Stimulated activated CD4-positive, alpha-beta T cell treated with anti-CD3 and anti-CD28 coated beads, Interleukin-2, amount 100 ng/mL, for 4 hours (primary cell): ENCODE measurements at regions not wholly inside any gene's neighbourhood (a gene's known extent, or its start where the extent isn't known, plus 50 kb on each side); places are given as distances from the start of the nearest gene placed in this dataset.

Experiments
- DNase-seq: peaks from one replicate; pipeline ENCODE4 v3.0.0-alpha.2; 2020; ENCODE audit warnings: low read depth

DNA sequence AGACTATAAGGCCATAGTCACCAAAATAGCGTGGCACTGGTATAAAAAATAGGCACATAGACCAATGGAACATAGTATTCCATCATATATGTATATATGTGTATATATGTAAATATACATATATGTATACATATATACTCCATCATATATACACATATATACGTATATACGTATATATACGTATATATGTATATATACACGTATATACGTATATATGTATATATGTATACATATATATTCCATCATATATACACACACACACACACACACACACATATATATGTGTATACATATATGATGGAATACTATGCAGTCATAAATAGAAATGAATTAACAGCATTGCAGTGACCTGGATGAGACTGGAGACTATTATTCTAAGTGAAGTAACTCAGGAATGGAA lies 204.6 kb downstream of the LTN1 start:
- DNase-seq, result no peak

DNA sequence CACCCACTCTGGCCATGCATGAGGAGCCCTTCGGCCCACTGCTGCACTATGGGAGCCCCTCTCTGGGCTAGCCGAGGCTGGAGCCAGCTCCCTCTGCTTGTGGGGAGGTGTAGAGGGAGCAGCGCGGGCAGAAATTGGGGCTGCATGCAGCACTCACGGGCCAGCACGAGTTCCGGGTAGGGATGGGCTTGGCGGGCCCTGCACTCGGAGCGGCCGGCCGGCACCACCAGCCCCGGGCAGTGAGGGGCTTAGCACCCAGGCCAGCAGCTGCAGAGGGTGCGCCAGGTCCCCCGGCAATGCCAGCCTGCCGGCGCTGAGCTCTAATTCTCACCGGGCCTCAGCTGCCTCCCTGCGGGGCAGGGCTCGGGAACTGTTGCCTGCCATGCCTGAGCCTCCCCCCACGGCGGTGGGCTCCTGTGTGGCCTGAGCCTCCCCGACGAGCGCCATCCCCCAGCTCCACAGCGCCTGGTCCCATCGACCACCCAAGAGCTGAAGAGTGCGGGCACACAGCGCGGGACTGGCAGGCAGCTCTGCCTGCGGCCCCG lies 209.0 kb downstream of the LTN1 start:
- no peak for DNase-seq

- DNase-seq, result no peak
These were observed 210.9 kb downstream of the LTN1 start for GRCh38 chr21:28781602-28782276.

- DNase-seq, result no peak
These were observed 212.8 kb downstream of the LTN1 start for GRCh38 chr21:28779914-28780313.

DNA sequence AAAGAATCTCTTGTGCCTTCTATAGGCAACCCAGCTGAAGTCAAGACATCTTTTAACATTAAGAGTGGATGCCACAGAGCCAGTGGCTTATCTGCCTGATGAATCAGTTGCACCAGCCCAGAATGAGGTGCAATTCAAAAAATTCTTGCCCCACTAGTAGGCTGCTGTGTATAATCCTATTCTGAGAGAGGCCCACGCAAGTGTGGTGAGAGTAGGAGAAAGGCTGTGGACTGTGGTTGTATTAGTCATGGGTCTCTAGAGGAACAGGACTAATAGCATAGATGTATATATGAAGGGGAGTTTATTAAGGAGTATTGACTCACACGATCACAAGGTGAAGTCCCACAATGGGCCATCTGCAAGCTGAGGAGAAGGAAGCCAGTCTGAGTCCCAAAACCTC lies 216.4 kb downstream of the LTN1 start:
- DNase-seq, result no peak

- DNase-seq, result no peak
These were observed 217.6 kb downstream of the LTN1 start for GRCh38 chr21:28775071-28775470.

- no peak for DNase-seq
These were observed 219.6 kb downstream of the LTN1 start for GRCh38 chr21:28773036-28773435.

DNA sequence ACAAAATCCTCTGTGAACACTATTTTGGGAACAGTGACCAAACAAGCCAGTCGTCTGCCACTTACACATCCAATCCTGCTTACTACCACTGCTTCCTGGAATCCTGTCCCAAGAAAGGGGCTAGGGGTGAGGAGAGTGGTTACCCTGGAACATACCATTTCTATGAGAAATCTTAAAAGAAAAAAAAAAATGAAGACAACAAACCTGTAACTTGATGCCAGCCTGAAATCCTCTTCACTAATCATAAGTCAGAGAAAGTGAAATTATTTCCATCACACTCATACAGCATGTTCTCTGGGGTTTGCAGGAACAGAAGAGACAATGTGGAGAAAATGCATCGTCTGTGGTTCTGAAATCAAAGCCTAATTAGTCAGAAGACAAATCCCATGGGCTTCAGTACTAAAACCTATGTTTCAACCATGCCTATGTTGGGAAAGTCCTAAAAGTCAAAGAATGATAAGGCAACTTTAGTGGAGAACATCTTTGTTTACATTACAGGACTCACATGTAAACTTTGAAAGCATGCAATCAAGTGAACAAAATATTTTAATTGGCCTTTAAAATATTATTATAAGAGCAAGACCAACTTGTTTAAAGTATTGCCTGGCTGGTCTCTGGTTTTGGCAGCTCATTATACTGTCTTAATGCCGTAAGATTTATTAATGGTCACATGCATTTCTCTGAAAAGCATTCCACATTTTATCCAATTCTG lies 220.7 kb downstream of the LTN1 start:
- no peak for DNase-seq

- DNase-seq, result no peak
These were observed 221.6 kb downstream of the LTN1 start for GRCh38 chr21:28770867-28771661.

GRCh38 chr21:28769683-28770082 lies 223.0 kb downstream of the LTN1 start:
- no peak for DNase-seq

- DNase-seq, result no peak
These were observed 223.9 kb downstream of the LTN1 start for GRCh38 chr21:28768753-28769152.

DNA sequence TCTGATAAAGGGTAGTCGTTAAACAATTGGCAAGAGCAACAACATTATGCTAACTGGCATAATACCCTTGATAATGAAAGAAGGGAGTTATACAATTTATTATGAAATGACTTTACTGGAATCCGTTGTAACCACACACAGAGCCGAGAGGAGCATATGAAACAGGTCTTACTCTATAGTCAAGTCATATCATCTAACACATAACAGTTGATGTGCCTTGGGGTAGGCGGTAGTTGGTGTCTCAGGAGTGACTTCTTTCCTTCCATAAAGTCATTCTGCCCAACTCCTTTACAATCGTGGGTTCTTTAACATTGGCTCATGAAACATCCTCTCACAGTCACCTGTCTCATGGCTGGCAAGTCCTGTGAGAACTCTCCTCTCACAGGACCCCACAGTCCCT lies 225.2 kb downstream of the LTN1 start:
- DNase-seq, result no peak

DNA sequence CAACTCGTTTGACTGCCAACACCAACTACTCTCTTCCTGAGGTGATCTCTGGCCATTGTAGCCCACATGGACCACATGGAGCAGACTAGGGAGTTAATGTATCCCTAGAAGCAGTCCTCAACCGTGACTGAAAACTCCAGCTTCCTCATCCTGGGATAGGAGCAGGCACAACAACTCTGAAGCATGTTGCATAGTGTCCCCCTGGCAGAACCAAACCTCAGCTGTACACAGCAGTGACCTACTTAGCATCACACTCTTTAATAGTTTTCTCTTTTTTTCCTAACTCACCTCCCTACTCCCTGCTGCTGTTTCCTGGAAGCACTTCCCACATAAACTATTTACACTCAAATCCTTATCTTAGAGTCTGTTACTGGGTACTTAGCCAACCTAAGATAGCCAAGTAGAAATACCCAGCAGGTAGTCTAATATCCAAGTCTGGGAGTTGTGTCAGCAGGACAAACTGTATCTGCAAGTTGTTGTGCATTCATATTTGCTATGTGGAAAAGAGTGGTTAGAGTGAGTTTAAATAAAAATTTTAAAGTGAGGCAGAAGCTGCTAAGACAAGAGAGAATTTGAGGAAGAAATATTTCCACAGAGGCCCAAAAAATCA lies 228.8 kb downstream of the LTN1 start:
- DNase-seq, result no peak

GRCh38 chr21:28762357-28762735 lies 230.3 kb downstream of the LTN1 start:
- DNase-seq, result no peak

DNA sequence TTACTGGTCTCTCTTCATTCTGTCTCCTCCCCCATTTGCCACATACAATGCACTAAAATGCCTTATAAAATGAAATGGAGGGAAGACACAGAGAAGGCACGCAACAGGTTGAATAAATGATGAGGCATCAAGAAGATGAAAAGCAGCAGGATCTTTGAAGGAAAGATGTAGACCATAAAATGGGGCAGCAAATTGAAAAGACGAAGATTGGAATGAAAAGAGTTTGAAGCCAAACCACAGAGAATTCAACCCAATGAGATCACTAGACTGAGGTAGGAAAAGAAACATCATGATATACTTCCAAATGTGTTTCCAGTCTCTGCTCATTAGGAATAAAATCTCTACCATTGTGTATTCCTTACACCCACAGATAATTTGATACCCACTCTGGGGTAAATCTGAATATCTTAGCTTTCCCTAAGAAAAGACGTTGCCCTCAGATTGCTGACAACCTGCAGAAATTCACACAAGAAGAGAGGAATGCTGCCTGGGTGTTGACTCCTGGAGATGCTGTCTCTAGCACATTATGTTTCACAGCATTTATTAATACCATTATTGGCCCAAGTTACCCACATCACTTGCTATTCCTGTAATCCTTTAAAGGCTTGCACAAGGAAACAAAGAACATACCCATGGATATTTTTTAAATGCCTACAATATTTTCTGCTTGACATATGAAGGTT lies 230.9 kb downstream of the LTN1 start:
- DNase-seq, result no peak

- no peak for DNase-seq
These were observed 233.8 kb downstream of the LTN1 start for GRCh38 chr21:28758883-28759242.

- no peak for DNase-seq
These were observed 234.4 kb downstream of the LTN1 start for GRCh38 chr21:28758042-28758882.

DNA sequence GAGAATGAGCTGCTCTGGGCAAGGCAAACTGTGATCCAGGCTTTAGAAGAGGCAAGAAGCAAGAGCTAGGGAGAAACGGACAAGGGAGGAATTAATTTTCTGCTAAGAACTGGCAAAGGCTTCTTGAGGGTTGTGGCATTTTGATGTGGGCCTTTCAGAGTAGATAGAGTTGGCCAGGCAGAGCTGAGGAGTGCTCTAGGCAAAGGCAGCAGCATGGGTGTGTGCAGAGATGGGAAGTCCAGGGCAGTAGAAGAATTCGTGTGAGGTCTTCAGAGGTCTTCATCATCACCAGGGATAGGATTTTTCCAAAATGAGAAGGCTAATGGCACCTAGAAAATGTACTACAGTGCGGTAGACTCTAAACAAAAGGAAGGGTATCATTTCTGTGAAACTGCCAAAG lies 237.8 kb downstream of the LTN1 start:
- no peak for DNase-seq

- DNase-seq, result no peak
These were observed 238.5 kb downstream of the LTN1 start for GRCh38 chr21:28754127-28754611.

DNA sequence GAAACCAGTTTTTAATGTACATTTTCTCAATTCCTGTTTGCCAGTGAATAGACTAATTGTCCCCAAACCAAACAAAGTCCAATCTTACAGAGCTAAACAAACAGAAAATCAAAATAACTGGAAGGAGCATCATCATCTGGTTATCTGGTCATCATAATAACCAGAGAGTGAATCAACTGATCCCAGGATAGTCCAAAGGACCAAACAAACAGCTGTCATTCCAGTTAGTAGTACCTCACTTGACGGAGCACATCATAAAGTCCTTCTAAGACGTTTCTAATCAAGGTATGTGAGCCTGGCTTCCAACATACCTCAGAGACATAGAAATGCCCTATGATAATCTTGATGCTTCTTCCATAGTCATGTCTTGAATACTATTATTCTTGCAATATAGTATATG lies 240.5 kb downstream of the LTN1 start:
- DNase-seq, result no peak

DNA sequence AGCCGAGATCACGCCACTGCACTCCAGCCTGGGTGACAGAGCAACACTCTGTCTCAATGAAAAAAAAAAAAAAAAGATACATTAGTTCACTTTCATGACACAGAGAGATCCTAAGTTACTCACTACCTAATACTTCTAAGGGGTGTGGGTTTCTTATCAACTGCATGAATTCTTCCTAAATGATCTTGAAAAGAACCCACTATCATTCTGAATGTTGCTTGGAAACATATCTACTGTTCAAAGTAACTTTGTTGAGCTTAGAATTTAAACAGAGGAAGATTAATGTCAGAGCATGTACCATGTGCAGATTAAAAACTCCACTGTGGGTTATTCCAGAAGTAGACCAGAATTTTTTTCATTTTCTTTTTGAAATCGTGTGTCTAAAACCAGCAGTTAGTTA lies 241.5 kb downstream of the LTN1 start:
- no peak for DNase-seq
